HEK293T (cell line): ENCODE measurements at regions not wholly inside any gene's neighbourhood (a gene's known extent, or its start where the extent isn't known, plus 50 kb on each side); places are given as distances from the start of the nearest gene placed in this dataset.

Experiments used
- CTCF ChIA-PET: fragments of 350-600 bp; formaldehyde crosslinking; extraction: SDS; loops from one replicate; lab custom pipeline; 2021; ENCODE audit warnings: antibody characterized with exemption, inconsistent platforms; lab: Yijun Ruan, JAX
- POLR2A ChIA-PET: fragments of 350-600 bp; formaldehyde crosslinking; extraction: SDS; loops from one replicate; lab custom pipeline; 2020; ENCODE audit warnings: antibody characterized with exemption, inconsistent platforms; lab: Yijun Ruan, JAX
- DNase-seq: peaks from one replicate; pipeline ENCODE4 v3.0.0; 2012; ENCODE audit warnings: mixed read lengths; ENCODE audit errors: extremely low spot score
- ARNT ChIP-seq: fragments of 450-650 bp; IDR thresholded peaks from 2 replicates; pipeline ENCODE4 v1.6.1; 2017; ENCODE audit warnings: mild to moderate bottlenecking
- BHLHE40 ChIP-seq: fragments of 450-650 bp; IDR thresholded peaks from 2 replicates; pipeline ENCODE4 v1.6.1; 2016; ENCODE audit warnings: mild to moderate bottlenecking, moderate library complexity, borderline replicate concordance
- CTBP1 ChIP-seq: fragments of 450-650 bp; IDR thresholded peaks from 2 replicates; pipeline ENCODE4 v1.6.1; 2016; ENCODE audit warnings: borderline replicate concordance
- ELF4 ChIP-seq: fragments of 450-650 bp; IDR thresholded peaks from 2 replicates; pipeline ENCODE4 v1.6.1; 2017; ENCODE audit warnings: antibody characterized with exemption
- FOXA1 ChIP-seq: fragments of 450-650 bp; IDR thresholded peaks from 2 replicates; pipeline ENCODE4 v1.6.1; 2016; ENCODE audit warnings: mild to moderate bottlenecking
- FOXK2 ChIP-seq: fragments of 450-650 bp; IDR thresholded peaks from 2 replicates; pipeline ENCODE4 v1.6.1; 2016; ENCODE audit warnings: mild to moderate bottlenecking
- FOXM1 ChIP-seq: fragments of 450-650 bp; IDR thresholded peaks from 2 replicates; pipeline ENCODE4 v1.6.1; 2017; ENCODE audit warnings: mild to moderate bottlenecking, borderline replicate concordance
- HDGF ChIP-seq: fragments of 450-650 bp; IDR thresholded peaks from 2 replicates; pipeline ENCODE4 v1.6.1; 2017; ENCODE audit warnings: antibody characterized with exemption, borderline replicate concordance
- L3MBTL2 ChIP-seq: fragments of 450-650 bp; conservative IDR thresholded peaks from 2 replicates; pipeline ENCODE4 v1.6.1; 2016; ENCODE audit warnings: mild to moderate bottlenecking
- LEF1 ChIP-seq: fragments of 450-650 bp; IDR thresholded peaks from 2 replicates; pipeline ENCODE4 v1.6.1; 2017; ENCODE audit warnings: mild to moderate bottlenecking, borderline replicate concordance
- NFRKB ChIP-seq: fragments of 450-650 bp; IDR thresholded peaks from 2 replicates; pipeline ENCODE4 v1.6.1; 2016; ENCODE audit warnings: mild to moderate bottlenecking, moderate library complexity
- SP1 ChIP-seq: fragments of 450-650 bp; IDR thresholded peaks from 2 replicates; pipeline ENCODE4 v1.6.1; 2017
- SUZ12 ChIP-seq: fragments of 450-650 bp; IDR thresholded peaks from 2 replicates; pipeline ENCODE4 v1.6.1; 2016; ENCODE audit warnings: mild to moderate bottlenecking
- TARDBP ChIP-seq: fragments of 450-650 bp; IDR thresholded peaks from 2 replicates; pipeline ENCODE4 v1.6.1; 2016
- ZNF384 ChIP-seq: fragments of 450-650 bp; IDR thresholded peaks from 2 replicates; pipeline ENCODE4 v1.6.1; 2016
- TF ChIP-seq, protein P1 (sequence below): fragments of 450-650 bp; IDR thresholded peaks from 2 replicates; pipeline ENCODE4 v1.6.1; 2016

DNA sequence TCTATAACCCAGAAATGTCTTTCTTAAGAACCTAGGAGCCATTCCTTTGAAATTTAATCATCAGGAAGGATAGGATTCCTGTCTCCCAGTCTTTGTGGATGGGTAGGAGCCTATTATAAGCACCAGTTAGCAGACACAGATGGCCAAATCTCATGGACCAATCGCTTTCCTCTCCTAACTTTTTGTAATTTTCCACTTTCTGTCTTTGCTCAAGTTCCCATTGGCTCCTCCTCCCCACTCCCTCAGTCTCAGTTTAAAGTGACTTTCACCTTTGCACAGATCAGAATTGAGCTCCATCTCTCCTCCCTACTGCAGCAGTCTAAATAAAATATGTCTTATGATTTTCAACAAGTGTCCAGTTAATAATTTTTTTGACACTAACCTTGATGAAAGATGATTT is 192.3 kb downstream of the HS3ST3A1 start:
- no peak for DNase-seq
- POLR2A ChIA-PET: interaction anchor here (1.5 kb wide), 1 partner anchor 16 kb away, joined by 3 read pairs; no protein-coding TSS in a partner anchor
- CTCF ChIA-PET: no interaction called here
- TF ChIP-seq SUZ12 (no peak), LEF1 (no peak), L3MBTL2 (no peak), BHLHE40 (no peak), NFRKB (no peak), TARDBP (no peak), ARNT (no peak), ZNF384 (no peak)

DNA sequence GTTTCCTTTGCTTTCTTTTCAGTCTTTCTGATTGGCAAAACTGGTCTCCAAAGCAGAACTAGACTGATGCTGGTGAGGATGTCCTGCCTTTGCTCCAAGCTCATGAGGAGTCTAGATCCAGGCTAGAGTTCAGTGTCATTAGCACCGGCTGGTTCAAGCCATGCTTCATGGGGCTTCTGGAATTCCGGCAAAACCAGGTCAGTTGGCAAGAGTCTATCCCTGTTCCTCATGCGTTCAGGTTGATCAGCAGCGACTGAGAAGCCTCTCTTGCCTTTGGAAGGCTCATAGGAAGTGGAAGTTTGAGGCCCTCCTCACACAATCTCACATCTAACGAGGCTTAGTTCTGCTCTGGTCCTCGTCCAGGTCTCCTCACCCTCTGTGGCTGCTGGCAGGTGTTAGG is 194.3 kb downstream of the HS3ST3A1 start:
- CTCF ChIA-PET: no interaction called here
- POLR2A ChIA-PET: no interaction called here
- TF ChIP-seq SUZ12: no peak
- no peak for TF ChIP-seq ZNF384
- TF ChIP-seq L3MBTL2: no peak
- TF ChIP-seq ARNT: no peak

DNA sequence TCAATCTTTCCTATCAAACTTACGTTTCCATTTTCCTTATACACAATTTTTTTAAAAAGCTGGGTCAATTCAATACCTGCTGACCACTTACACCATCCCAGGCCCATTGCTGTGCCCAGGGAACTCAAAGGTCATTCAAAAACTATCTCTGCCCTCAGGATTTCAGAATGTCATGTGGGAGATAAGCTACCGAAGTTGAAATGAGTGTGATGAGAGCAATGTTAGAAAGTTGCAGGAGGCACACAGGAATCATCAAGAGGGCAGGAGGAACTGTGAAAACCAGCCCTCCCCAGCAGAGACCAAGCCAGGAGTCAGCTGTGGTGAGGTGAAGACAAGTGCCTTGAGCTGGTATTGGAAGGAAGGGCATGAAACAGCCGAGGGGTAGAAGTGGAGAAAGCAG is 195.9 kb downstream of the HS3ST3A1 start:
- DNase-seq: no peak
- ChIA-PET CTCF (no interaction called here), POLR2A (interaction anchor here (0.7 kb wide), 1 partner anchor 58 kb away, joined by 3 read pairs; no protein-coding TSS in a partner anchor)
- TF ChIP-seq HDGF (no peak), ARNT (no peak)

More for the DNA sequence above, 194.3 kb downstream of the HS3ST3A1 start:
- DNase-seq: no peak

- ChIA-PET POLR2A (no interaction called here), CTCF (no interaction called here)
- TF ChIP-seq SP1 (no peak), HDGF (no peak), TARDBP (no peak), FOXM1 (no peak)
- no peak for DNase-seq
Observed at GRCh38 chr17:13405080-13405479, 196.6 kb downstream of the HS3ST3A1 start.

- ChIA-PET CTCF (no interaction called here), POLR2A (no interaction called here)
- DNase-seq: no peak
- TF ChIP-seq FOXK2 (no peak), ELF4 (no peak), FOXM1 (no peak), TARDBP (no peak), CTBP1 (no peak), L3MBTL2 (no peak), NFRKB (no peak), HDGF (no peak), ARNT (no peak), SUZ12 (no peak), FOXA1 (no peak), LEF1 (no peak), SP1 (no peak), BHLHE40 (no peak), ZNF384 (no peak)
- TF ChIP-seq, protein P1, sequence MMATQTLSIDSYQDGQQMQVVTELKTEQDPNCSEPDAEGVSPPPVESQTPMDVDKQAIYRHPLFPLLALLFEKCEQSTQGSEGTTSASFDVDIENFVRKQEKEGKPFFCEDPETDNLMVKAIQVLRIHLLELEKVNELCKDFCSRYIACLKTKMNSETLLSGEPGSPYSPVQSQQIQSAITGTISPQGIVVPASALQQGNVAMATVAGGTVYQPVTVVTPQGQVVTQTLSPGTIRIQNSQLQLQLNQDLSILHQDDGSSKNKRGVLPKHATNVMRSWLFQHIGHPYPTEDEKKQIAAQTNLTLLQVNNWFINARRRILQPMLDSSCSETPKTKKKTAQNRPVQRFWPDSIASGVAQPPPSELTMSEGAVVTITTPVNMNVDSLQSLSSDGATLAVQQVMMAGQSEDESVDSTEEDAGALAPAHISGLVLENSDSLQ: no peak
Observed at GRCh38 chr17:13403982-13404946, 197.5 kb downstream of the HS3ST3A1 start.

DNA sequence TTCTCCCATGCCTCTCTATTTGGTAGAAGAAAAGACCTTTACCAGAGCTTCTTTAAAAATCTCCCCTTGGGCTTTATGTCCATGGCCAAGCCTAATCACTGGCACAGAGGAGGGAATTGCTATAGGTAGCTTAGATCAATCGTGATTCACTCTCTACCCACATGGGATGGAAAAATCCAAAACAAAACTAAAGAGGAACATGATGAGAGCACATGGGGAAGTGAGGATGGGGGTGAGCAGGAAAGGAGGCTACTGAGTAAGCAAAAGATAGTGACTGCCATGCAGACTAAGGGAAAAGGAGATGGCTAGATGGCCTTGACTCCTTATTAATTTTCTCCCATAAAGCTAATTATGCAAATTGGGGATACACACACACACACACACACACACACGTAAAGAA is 201.2 kb downstream of the HS3ST3A1 start:
- no peak for TF ChIP-seq FOXM1
- no peak for TF ChIP-seq ARNT
- no peak for TF ChIP-seq ZNF384
- TF ChIP-seq BHLHE40: no peak
- TF ChIP-seq SUZ12: no peak
- no peak for TF ChIP-seq ELF4
- TF ChIP-seq, protein P1: no peak
- TF ChIP-seq FOXA1: no peak
- TF ChIP-seq TARDBP: no peak
- TF ChIP-seq NFRKB: no peak
- TF ChIP-seq LEF1: no peak
- TF ChIP-seq L3MBTL2: no peak
- CTCF ChIA-PET: no interaction called here

GRCh38 chr17:13398853-13399252 is 202.9 kb downstream of the HS3ST3A1 start:
- ChIA-PET CTCF (no interaction called here), POLR2A (no interaction called here)
- TF ChIP-seq L3MBTL2 (no peak), ZNF384 (no peak), HDGF (no peak), ELF4 (no peak), CTBP1 (no peak), TARDBP (no peak), FOXM1 (no peak), NFRKB (no peak), SP1 (no peak), ARNT (no peak)
- DNase-seq: no peak

More for the DNA sequence above, 201.2 kb downstream of the HS3ST3A1 start:
- POLR2A ChIA-PET: no interaction called here
- DNase-seq: no peak
